HepG2 (cell line): ENCODE measurements at regions not wholly inside any gene's neighbourhood (a gene's known extent, or its start where the extent isn't known, plus 50 kb on each side); places are given as distances from the start of the nearest gene placed in this dataset.

Experiments used
- ATAC-seq: fragments of 200-7000 bp; cut with Tn5 transposase; 3 replicates; pipeline ENCODE4 v1.9.1; 2020; ENCODE audit warnings: mild to moderate bottlenecking, moderate library complexity
- BruUV-seq: library from RNA; stranded (reverse); fragments of 400-500 nt; replicated peaks from 2 replicates; lab custom pipeline; 2021; lab: Mats Ljungman, UMichigan
- CTCF ChIA-PET: fragments of 300-600 bp; formaldehyde crosslinking; extraction: SDS; loops from one replicate; lab custom pipeline; 2021; ENCODE audit warnings: low total read pairs, inconsistent platforms, low intra/inter-chr PET ratio; lab: Yijun Ruan, JAX
- POLR2A ChIA-PET: fragments of 350-600 bp; sonication (Branson Sonifier 250); formaldehyde crosslinking; loops from one replicate; lab custom pipeline; 2020; ENCODE audit warnings: antibody characterized with exemption, inconsistent platforms; lab: Yijun Ruan, JAX
- DNase-seq: peaks from one replicate; pipeline ENCODE4 v3.0.0-alpha.2; 2015; ENCODE audit warnings: low spot score
- FAIRE-seq: peaks from 3 replicates; lab custom pipeline; 2011; peaks lifted over from hg19 to GRCh38; lab: Jason Lieb, UNC
- H2AFZ ChIP-seq: one replicate; pipeline ENCODE4 v1.6.1; 2011; ENCODE audit warnings: low read length, inconsistent platforms
- H3K27ac ChIP-seq: fragments of 300-600 bp; 3 replicates; pipeline ENCODE4 v1.8.0; 2011; ENCODE audit warnings: mixed run types, mild to moderate bottlenecking, mixed read lengths, low read length, inconsistent platforms; ENCODE audit not compliant: insufficient read depth; ENCODE audit errors: extremely low read length
- H3K27me3 ChIP-seq, 2 experiments: fragments of 200-600 bp in 1 of 2; 2 replicates in 1 of 2; 3 replicates in 1 of 2; pipeline versions ENCODE4 v1.6.0 to v1.8.0; 2011; ENCODE audit warnings: low read length in 2 of 2, mild to moderate bottlenecking in 2 of 2, moderate library complexity in 2 of 2, inconsistent platforms in 1 of 2; ENCODE audit not compliant: insufficient read depth in 2 of 2, control insufficient read depth in 1 of 2
- H3K36me3 ChIP-seq, 2 experiments: fragments of 200-600 bp in 1 of 2; replicated peaks in 1 of 2; 2 replicates in 1 of 2; 3 replicates in 1 of 2; pipeline versions ENCODE4 v1.5.1 to v1.8.0; 2011; ENCODE audit warnings: low read length in 2 of 2, inconsistent platforms in 1 of 2; ENCODE audit not compliant: insufficient read depth in 2 of 2, control insufficient read depth in 1 of 2
- H3K4me1 ChIP-seq: 2 replicates; pipeline ENCODE4 v1.5.1; 2012; ENCODE audit warnings: low read length, inconsistent platforms; ENCODE audit not compliant: insufficient read depth
- H3K4me2 ChIP-seq: 2 replicates; pipeline ENCODE4 v1.6.0; 2011; ENCODE audit warnings: low read depth, low read length, inconsistent platforms
- H3K4me3 ChIP-seq, 3 experiments: fragments of 200-600 bp in 1 of 3; sonication (generic), shearing (Covaris generic) in 1 of 3; replicated peaks in 1 of 3; 2 replicates each; pipeline ENCODE4 v1.5.1; 2011 to 2016; ENCODE audit warnings: low read length in 3 of 3, inconsistent platforms in 2 of 3, low read depth in 2 of 3, mild to moderate bottlenecking in 2 of 3, control low read depth in 1 of 3, mixed read lengths in 1 of 3; ENCODE audit not compliant: insufficient read depth in 1 of 3
- H3K79me2 ChIP-seq: one replicate; pipeline ENCODE4 v1.6.1; 2011; ENCODE audit warnings: low read length, inconsistent platforms; ENCODE audit not compliant: insufficient read depth
- H3K9ac ChIP-seq: 2 replicates; pipeline ENCODE4 v1.6.0; 2011; ENCODE audit warnings: mild to moderate bottlenecking, low read depth, low read length, inconsistent platforms; ENCODE audit not compliant: insufficient read depth
- H3K9me3 ChIP-seq: 2 replicates; pipeline ENCODE4 v1.5.1; 2012; ENCODE audit warnings: mild to moderate bottlenecking, low read length
- H4K20me1 ChIP-seq: 2 replicates; pipeline ENCODE4 v1.6.0; 2011; ENCODE audit warnings: inconsistent platforms, mild to moderate bottlenecking, low read length, moderate library complexity; ENCODE audit not compliant: insufficient read depth
- HNRNPUL1 ChIP-seq: fragments of 200-400 bp; formaldehyde crosslinking; IDR thresholded peaks from 2 replicates; pipeline ENCODE4 v1.6.1; 2017; ENCODE audit warnings: low read depth, mild to moderate bottlenecking, low read length, moderate library complexity
- NFE2 ChIP-seq: sonication (generic); formaldehyde crosslinking; IDR thresholded peaks from 2 replicates; pipeline ENCODE4 v1.4.0; 2020; ENCODE audit warnings: missing genetic modification reagents
- NR3C1 ChIP-seq: sonication (generic); formaldehyde crosslinking; IDR thresholded peaks from 2 replicates; pipeline ENCODE4 v1.4.0; 2020; ENCODE audit warnings: missing genetic modification reagents
- RARG ChIP-seq: sonication (generic); formaldehyde crosslinking; IDR thresholded peaks from 2 replicates; pipeline ENCODE4 v1.4.0; 2020; ENCODE audit warnings: low read depth, mild to moderate bottlenecking, missing genetic modification reagents
- ZNF124 ChIP-seq: sonication (generic); formaldehyde crosslinking; IDR thresholded peaks from 2 replicates; pipeline ENCODE4 v1.4.0; 2020; ENCODE audit warnings: missing genetic modification reagents
- ZNF296 ChIP-seq: sonication (generic); formaldehyde crosslinking; conservative IDR thresholded peaks from 2 replicates; pipeline ENCODE4 v1.5.0; 2020; ENCODE audit warnings: mild to moderate bottlenecking, missing genetic modification reagents
- ZNF343 ChIP-seq: sonication (generic); formaldehyde crosslinking; IDR thresholded peaks from 2 replicates; pipeline ENCODE4 v1.4.0; 2020; ENCODE audit warnings: mild to moderate bottlenecking, missing genetic modification reagents
- ZNF354B ChIP-seq: sonication (generic); formaldehyde crosslinking; IDR thresholded peaks from 2 replicates; pipeline ENCODE4 v1.8.0; 2022; ENCODE audit warnings: mild to moderate bottlenecking, missing genetic modification reagents
- ZNF451 ChIP-seq: sonication (generic); formaldehyde crosslinking; IDR thresholded peaks from 2 replicates; pipeline ENCODE4 v1.5.0; 2020; ENCODE audit warnings: mild to moderate bottlenecking, missing genetic modification reagents
- ZNF543 ChIP-seq: sonication (generic); formaldehyde crosslinking; IDR thresholded peaks from 2 replicates; pipeline ENCODE4 v1.4.0; 2020; ENCODE audit warnings: mild to moderate bottlenecking, missing genetic modification reagents
- ZNF546 ChIP-seq: sonication (generic); formaldehyde crosslinking; conservative IDR thresholded peaks from 2 replicates; pipeline ENCODE4 v1.8.1; 2023; ENCODE audit warnings: mild to moderate bottlenecking, missing genetic modification reagents
- WGBS: methylation state at CpG from one replicate; pipeline ENCODE4 v1.1.6; 2017; ENCODE audit warnings: low lambda C conversion rate; 5-methylcytosine and 5-hydroxymethylcytosine counted together
- in situ Hi-C: cut with HindIII; loops from 2 replicates; pipeline ENCODE4 v1.10.0; 2017; ENCODE audit warnings: low pct_unique_long_range_greater_than_20kb; ENCODE audit not compliant: extremely low pct_ligation_motif_present
- intact Hi-C: fragments of 100-400 bp; cut with micrococcal nuclease; formaldehyde crosslinking; loops from one replicate; pipeline ENCODE4 v1.10.0; 2022; ENCODE audit not compliant: unreplicated experiment
- TF ChIP-seq, protein P1 (sequence below): sonication (generic); formaldehyde crosslinking; conservative IDR thresholded peaks from 2 replicates; pipeline ENCODE4 v1.4.0; 2020; ENCODE audit warnings: missing genetic modification reagents
- TF ChIP-seq, protein P2 (sequence below): sonication (generic); formaldehyde crosslinking; IDR thresholded peaks from 2 replicates; pipeline ENCODE4 v1.4.0; 2020; ENCODE audit warnings: missing genetic modification reagents
- TF ChIP-seq, protein P3 (sequence below): sonication (generic); formaldehyde crosslinking; IDR thresholded peaks from 2 replicates; pipeline ENCODE4 v1.8.1; 2022; ENCODE audit warnings: low read depth, mild to moderate bottlenecking, missing genetic modification reagents

DNA sequence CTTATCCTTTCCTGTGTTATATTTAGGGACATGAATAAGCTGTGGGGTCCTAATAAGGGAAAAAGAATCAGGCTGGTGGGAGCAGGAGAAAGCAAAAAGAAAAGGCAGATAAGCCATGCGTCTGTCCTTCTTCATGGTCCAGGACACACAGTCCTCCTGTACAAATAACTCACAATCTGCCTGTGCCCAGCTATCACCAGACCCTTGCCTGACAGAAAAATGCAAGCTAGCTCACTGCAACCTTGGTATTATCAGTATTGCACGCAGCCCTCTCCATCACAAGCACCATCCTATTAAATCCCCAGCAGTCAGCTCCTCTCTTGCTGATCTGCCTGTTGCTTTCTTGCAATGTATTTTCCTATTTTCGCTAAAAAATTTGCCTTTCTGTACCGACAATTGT lies 78.0 kb downstream of the NEURL3 start:
- intact Hi-C loops: no loop called here
- TF ChIP-seq ZNF343 (CRISPR knock-in tag) (no peak), ZNF124 (CRISPR knock-in tag) (no peak), ZNF451 (no peak), ZNF296 (CRISPR knock-in tag) (no peak), ZNF546 (CRISPR knock-in tag) (no peak), HNRNPUL1 (no peak), ZNF543 (no peak), NFE2 (CRISPR knock-in tag) (no peak), RARG (CRISPR knock-in tag) (no peak), NR3C1 (no peak), ZNF354B (CRISPR knock-in tag) (no peak)
- TF ChIP-seq, protein P1, sequence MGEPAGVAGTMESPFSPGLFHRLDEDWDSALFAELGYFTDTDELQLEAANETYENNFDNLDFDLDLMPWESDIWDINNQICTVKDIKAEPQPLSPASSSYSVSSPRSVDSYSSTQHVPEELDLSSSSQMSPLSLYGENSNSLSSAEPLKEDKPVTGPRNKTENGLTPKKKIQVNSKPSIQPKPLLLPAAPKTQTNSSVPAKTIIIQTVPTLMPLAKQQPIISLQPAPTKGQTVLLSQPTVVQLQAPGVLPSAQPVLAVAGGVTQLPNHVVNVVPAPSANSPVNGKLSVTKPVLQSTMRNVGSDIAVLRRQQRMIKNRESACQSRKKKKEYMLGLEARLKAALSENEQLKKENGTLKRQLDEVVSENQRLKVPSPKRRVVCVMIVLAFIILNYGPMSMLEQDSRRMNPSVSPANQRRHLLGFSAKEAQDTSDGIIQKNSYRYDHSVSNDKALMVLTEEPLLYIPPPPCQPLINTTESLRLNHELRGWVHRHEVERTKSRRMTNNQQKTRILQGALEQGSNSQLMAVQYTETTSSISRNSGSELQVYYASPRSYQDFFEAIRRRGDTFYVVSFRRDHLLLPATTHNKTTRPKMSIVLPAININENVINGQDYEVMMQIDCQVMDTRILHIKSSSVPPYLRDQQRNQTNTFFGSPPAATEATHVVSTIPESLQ (CRISPR knock-in tag): no peak
- TF ChIP-seq, protein P2, sequence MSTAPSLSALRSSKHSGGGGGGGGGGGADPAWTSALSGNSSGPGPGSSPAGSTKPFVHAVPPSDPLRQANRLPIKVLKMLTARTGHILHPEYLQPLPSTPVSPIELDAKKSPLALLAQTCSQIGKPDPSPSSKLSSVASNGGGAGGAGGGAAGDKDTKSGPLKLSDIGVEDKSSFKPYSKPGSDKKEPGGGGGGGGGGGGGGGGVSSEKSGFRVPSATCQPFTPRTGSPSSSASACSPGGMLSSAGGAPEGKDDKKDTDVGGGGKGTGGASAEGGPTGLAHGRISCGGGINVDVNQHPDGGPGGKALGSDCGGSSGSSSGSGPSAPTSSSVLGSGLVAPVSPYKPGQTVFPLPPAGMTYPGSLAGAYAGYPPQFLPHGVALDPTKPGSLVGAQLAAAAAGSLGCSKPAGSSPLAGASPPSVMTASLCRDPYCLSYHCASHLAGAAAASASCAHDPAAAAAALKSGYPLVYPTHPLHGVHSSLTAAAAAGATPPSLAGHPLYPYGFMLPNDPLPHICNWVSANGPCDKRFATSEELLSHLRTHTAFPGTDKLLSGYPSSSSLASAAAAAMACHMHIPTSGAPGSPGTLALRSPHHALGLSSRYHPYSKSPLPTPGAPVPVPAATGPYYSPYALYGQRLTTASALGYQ (CRISPR knock-in tag): no peak
- TF ChIP-seq, protein P3, sequence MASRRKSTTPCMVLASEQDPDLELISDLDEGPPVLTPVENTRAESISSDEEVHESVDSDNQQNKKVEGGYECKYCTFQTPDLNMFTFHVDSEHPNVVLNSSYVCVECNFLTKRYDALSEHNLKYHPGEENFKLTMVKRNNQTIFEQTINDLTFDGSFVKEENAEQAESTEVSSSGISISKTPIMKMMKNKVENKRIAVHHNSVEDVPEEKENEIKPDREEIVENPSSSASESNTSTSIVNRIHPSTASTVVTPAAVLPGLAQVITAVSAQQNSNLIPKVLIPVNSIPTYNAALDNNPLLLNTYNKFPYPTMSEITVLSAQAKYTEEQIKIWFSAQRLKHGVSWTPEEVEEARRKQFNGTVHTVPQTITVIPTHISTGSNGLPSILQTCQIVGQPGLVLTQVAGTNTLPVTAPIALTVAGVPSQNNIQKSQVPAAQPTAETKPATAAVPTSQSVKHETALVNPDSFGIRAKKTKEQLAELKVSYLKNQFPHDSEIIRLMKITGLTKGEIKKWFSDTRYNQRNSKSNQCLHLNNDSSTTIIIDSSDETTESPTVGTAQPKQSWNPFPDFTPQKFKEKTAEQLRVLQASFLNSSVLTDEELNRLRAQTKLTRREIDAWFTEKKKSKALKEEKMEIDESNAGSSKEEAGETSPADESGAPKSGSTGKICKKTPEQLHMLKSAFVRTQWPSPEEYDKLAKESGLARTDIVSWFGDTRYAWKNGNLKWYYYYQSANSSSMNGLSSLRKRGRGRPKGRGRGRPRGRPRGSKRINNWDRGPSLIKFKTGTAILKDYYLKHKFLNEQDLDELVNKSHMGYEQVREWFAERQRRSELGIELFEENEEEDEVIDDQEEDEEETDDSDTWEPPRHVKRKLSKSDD: no peak
- Histone ChIP-seq H3K9me3 (no peaks in the 10 kb centered on the region), H3K36me3 (no peaks in the 10 kb centered on the region), H3K4me1 (peaks cover 13% of the 10 kb centered on the region), H3K4me3 (no peak overlapping the region), H4K20me1 (no peaks in the 10 kb centered on the region), H3K79me2 (no peaks in the 10 kb centered on the region), H3K4me2 (no peak overlapping the region), H2AFZ (no peak overlapping the region), H3K27me3 (peaks cover 0 to 15% of the 10 kb centered on the region in 2 experiments; a peak in 2 of 5 replicates), H3K9ac (no peak overlapping the region), H3K27ac (no peak overlapping the region)
- ATAC-seq (no peak), DNase-seq (no peak), FAIRE-seq (no peak)
- WGBS: 35% methylated on average over 4 of the region's 4 CpGs
- no TSS peak for BruUV-seq
- in situ Hi-C loops: no loop called here
- POLR2A ChIA-PET: no interaction called here
- CTCF ChIA-PET: no interaction called here
